T-helper 17 cell (primary cell): ENCODE measurements at regions not wholly inside any gene's neighbourhood (a gene's known extent, or its start where the extent isn't known, plus 50 kb on each side); places are given as distances from the start of the nearest gene placed in this dataset.
"Not testable (repeated sequence)": the region's sequence is repeated elsewhere in the genome, so short reads cannot be mapped to it uniquely, and the experiment has no call there.

Source experiments
- ATAC-seq: fragments of 150-1000 bp; cut with Tn5 transposase; 2 replicates; pipeline ENCODE4 v1.10.0; 2021; ENCODE audit warnings: mild to moderate bottlenecking, moderate library complexity
- DNase-seq, 3 donors: peaks; one replicate each; pipeline versions ENCODE4 v3.0.0 to v3.0.0-alpha.2; 2020 to 2021
- H3K9me3 ChIP-seq: one replicate; pipeline ENCODE4 v1.7.0; 2013; ENCODE audit warnings: low read length, mild to moderate bottlenecking; ENCODE audit not compliant: control insufficient read depth, poor library complexity, severe bottlenecking
- H3K27ac Mint-ChIP-seq: one replicate; pipeline ENCODE4 v1.8.0; 2022; ENCODE audit warnings: mild to moderate bottlenecking, moderate library complexity, mixed read lengths
- H3K27me3 Mint-ChIP-seq: one replicate; pipeline ENCODE4 v1.8.0; 2022; ENCODE audit warnings: mixed read lengths
- H3K36me3 Mint-ChIP-seq: one replicate; pipeline ENCODE4 v1.8.0; 2022; ENCODE audit warnings: low read depth, mixed read lengths
- H3K4me1 Mint-ChIP-seq: one replicate; pipeline ENCODE4 v1.8.0; 2022; ENCODE audit warnings: mild to moderate bottlenecking, mixed read lengths
- H3K4me3 Mint-ChIP-seq: one replicate; pipeline ENCODE4 v1.8.0; 2022; ENCODE audit warnings: mild to moderate bottlenecking, moderate library complexity, mixed read lengths

DNA sequence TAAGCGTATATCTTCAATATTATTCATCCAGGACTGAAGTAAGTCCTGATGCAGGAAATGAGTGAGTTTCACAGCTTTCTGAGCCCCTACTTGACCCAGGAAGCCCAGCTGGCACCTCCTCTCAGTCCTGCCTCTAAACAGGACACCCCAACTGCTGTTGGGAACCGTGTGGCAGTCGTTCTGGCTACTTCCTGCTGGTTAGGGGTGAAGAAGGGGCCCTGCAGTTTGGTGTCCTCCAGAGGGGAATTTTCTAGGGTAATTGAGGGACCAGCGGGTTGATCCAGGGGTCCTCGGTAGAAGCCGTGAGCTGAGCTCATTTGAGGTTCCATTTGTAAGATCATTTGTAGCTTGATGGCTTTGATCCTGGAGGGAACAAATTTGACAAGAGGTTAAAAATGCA, 253.2 kb upstream of the MBL2 start:
- H3K36me3 Mint-ChIP-seq, H3K4me1 Mint-ChIP-seq, ATAC-seq, H3K27ac Mint-ChIP-seq, H3K27me3 Mint-ChIP-seq, H3K4me3 Mint-ChIP-seq, H3K9me3 ChIP-seq, DNase-seq: not testable (repeated sequence)

GRCh38 chr10:53025172-53025711, 252.7 kb upstream of the MBL2 start:
- ATAC-seq: no peak
- no peaks in the 10 kb centered on the region for H3K9me3 ChIP-seq
- H3K36me3 Mint-ChIP-seq: no peaks in the 10 kb centered on the region
- no peaks in the 10 kb centered on the region for H3K4me1 Mint-ChIP-seq
- no peak for DNase-seq
- no peak overlapping the region for H3K27ac Mint-ChIP-seq
- no peaks in the 10 kb centered on the region for H3K27me3 Mint-ChIP-seq
- no peak overlapping the region for H3K4me3 Mint-ChIP-seq

DNA sequence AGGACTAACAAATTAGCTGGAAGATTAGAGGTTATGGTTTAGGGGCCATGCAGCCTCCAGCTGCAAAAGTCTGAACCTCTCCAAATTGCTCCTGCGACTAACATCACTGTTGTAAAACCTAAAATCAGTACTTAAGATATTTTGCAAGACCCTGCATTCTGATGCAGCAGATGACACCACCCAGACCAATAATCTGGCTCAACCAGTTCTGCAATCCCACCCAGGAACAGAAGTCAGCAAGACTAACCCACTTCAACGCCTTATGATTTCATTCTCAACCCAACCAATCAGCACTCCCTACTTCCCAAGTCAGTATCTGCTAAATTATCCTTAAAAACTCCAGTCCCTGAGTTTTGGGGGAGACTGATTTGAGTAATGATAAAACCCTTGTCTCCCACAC, 250.8 kb upstream of the MBL2 start:
- no peak for ATAC-seq
- DNase-seq: no peak
- no peak overlapping the region for H3K4me3 Mint-ChIP-seq
- no peaks in the 10 kb centered on the region for H3K36me3 Mint-ChIP-seq
- H3K27ac Mint-ChIP-seq: no peak overlapping the region
- H3K9me3 ChIP-seq: no peaks in the 10 kb centered on the region
- H3K4me1 Mint-ChIP-seq: no peaks in the 10 kb centered on the region
- no peaks in the 10 kb centered on the region for H3K27me3 Mint-ChIP-seq

- Mint-ChIP-seq H3K27me3 (no peaks in the 10 kb centered on the region), H3K36me3 (no peaks in the 10 kb centered on the region)
- ATAC-seq: no peak
Observed at GRCh38 chr10:53022611-53023088, 250.1 kb upstream of the MBL2 start.

GRCh38 chr10:53013201-53013810, 240.7 kb upstream of the MBL2 start:
- no peaks in the 10 kb centered on the region for H3K36me3 Mint-ChIP-seq
- DNase-seq (no peak), ATAC-seq (no peak)
- H3K9me3 ChIP-seq: no peaks in the 10 kb centered on the region
- no peaks in the 10 kb centered on the region for H3K27me3 Mint-ChIP-seq
- H3K27ac Mint-ChIP-seq: no peak overlapping the region
- no peaks in the 10 kb centered on the region for H3K4me1 Mint-ChIP-seq
- no peak overlapping the region for H3K4me3 Mint-ChIP-seq

More at GRCh38 chr10:53022611-53023088, 250.1 kb upstream of the MBL2 start:
- DNase-seq: no peak
- no peaks in the 10 kb centered on the region for H3K4me1 Mint-ChIP-seq
- no peaks in the 10 kb centered on the region for H3K9me3 ChIP-seq
- no peak overlapping the region for H3K27ac Mint-ChIP-seq
- no peak overlapping the region for H3K4me3 Mint-ChIP-seq

DNA sequence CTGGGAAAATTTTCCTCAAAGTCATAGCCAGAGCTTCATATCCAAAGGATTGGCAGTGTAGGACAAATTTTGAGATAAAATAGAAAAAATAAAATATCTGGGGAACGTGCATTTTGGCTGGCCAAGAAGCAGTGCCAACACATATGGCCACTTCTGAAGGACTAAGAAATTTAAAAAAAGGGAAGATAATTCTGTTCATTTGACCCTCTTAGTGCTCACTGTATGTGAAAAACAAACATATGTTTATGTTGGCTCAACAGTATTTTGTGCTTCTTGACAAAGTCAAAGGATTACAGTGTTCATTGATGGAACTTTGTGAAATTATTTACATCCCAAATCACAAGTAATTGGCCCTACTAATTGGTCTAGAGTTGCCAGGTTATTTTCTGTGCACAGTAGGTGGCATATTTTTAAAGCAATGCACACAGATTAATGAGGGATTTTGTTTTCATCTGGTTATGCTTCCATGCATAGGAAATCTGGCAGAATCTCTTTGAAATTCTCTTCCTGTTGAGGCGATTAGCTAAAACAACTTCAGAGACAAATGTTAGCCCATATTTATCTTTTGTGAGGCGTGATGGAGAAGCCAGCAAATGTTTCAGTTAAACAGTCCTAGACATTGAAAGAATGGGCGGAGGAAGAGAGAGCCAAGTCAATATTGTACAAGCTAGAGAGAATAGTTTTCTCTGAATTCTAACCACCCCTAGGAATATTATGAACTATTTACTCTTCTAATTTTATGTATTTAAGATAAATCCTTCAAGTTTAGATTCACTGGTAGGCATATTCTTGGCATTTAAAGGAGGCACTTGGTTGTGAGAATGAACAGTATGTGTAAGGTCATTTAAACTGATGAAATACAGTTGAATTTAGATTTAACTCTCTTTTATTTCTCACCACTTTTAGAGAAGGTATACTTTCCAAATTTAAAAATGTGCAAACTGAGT, 237.7 kb upstream of the MBL2 start:
- Mint-ChIP-seq H3K4me3 (no peak overlapping the region), H3K27ac (no peak overlapping the region), H3K36me3 (no peaks in the 10 kb centered on the region), H3K4me1 (no peaks in the 10 kb centered on the region), H3K27me3 (no peaks in the 10 kb centered on the region)
- DNase-seq (no peak), ATAC-seq (no peak)
- H3K9me3 ChIP-seq: no peaks in the 10 kb centered on the region

- Mint-ChIP-seq H3K4me3 (no peak overlapping the region), H3K36me3 (no peaks in the 10 kb centered on the region), H3K27ac (no peak overlapping the region), H3K27me3 (no peaks in the 10 kb centered on the region), H3K4me1 (no peaks in the 10 kb centered on the region)
- ATAC-seq: no peak
- DNase-seq: no peak
- no peaks in the 10 kb centered on the region for H3K9me3 ChIP-seq
Observed at GRCh38 chr10:53007527-53007842, 234.9 kb upstream of the MBL2 start.

GRCh38 chr10:53006663-53007526, 234.3 kb upstream of the MBL2 start:
- Mint-ChIP-seq H3K27ac (no peak overlapping the region), H3K4me1 (no peaks in the 10 kb centered on the region), H3K27me3 (no peaks in the 10 kb centered on the region), H3K4me3 (no peak overlapping the region), H3K36me3 (no peaks in the 10 kb centered on the region)
- no peak for ATAC-seq
- H3K9me3 ChIP-seq: no peaks in the 10 kb centered on the region
- DNase-seq: no peak

DNA sequence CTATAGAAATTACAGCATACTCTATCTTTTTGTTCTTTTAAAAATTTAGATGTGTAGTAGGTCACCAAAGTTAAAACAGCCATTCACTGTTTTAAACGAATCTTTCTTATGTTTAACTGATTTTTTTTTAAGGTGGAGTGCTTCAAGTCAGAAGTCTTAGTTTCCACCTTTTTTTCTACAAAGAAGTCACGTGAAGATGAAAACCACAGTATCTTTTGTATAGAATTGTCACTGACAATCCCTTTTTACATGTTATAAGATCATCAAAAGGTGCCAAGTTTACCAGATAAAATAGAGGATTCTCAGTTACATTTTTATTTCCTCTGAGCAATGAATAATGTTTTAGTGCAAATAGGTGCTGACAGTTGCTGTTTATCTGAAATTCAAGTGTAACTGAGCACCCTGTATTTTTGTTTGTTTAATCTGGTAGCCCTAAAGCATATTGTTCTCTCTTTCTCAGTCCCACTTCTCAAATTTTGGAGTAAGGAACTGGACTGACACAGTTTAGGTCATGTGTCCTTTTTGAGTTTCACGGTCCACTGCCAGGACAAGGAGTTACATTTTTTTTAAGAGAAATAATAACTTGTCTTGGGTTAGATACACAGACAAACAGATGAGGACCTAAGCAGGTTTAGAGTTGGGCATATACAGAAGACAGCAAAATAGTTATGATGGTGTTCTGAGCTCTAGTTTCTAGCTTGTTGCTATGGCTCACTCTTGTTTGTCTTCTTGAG, 233.2 kb upstream of the MBL2 start:
- ATAC-seq (no peak), DNase-seq (no peak)
- no peaks in the 10 kb centered on the region for H3K27me3 Mint-ChIP-seq
- no peaks in the 10 kb centered on the region for H3K36me3 Mint-ChIP-seq
- no peaks in the 10 kb centered on the region for H3K9me3 ChIP-seq
- no peak overlapping the region for H3K4me3 Mint-ChIP-seq
- H3K27ac Mint-ChIP-seq: no peak overlapping the region
- no peaks in the 10 kb centered on the region for H3K4me1 Mint-ChIP-seq

GRCh38 chr10:53003094-53003493, 230.5 kb upstream of the MBL2 start:
- no peaks in the 10 kb centered on the region for H3K27me3 Mint-ChIP-seq
- no peaks in the 10 kb centered on the region for H3K36me3 Mint-ChIP-seq
- ATAC-seq (no peak), DNase-seq (no peak)
- no peak overlapping the region for H3K27ac Mint-ChIP-seq
- no peaks in the 10 kb centered on the region for H3K4me1 Mint-ChIP-seq
- H3K4me3 Mint-ChIP-seq: no peak overlapping the region
- no peaks in the 10 kb centered on the region for H3K9me3 ChIP-seq

DNA sequence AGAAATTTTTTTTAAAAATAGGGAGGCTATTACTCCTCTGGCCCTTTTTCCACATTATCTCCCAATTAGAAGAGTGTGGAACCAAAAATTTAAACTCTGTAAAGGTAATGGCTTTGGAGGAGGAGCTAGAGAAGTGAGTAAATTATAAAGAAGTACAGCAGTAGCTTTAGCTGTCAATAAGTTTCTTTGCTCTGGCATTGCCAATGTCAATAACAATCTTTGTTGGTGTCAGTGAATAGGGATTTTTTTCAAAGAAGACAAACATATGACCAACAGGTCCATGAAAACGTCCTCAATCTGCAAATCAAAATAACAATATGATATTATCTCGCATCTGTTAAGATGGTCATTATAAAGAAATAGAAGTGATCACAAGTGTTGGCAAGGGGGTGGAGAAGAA, 227.1 kb upstream of the MBL2 start:
- ATAC-seq (no peak), DNase-seq (no peak)
- Mint-ChIP-seq H3K4me3 (no peak overlapping the region), H3K27ac (no peak overlapping the region), H3K4me1 (no peaks in the 10 kb centered on the region), H3K36me3 (no peaks in the 10 kb centered on the region), H3K27me3 (no peaks in the 10 kb centered on the region)
- no peaks in the 10 kb centered on the region for H3K9me3 ChIP-seq

DNA sequence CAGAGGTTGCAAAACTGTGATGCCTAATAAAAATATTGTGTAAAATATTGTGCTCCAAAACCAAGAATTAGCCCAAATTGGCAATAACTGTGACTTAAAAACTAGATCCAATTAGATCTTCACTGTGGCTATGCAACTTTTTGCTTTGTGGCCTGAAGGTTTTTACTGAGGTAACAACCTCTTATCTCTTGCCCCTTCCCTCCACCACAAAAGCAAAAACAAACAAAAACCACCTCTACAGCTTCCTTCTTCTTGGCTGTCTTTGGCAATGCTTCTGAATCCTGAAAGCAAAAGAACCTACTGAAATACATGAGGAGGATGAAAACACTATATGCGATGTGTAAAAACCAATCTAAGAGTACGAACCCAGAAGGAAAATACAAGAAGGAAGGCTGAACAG, 226.7 kb upstream of the MBL2 start:
- H3K27ac Mint-ChIP-seq: no peak overlapping the region
- H3K4me1 Mint-ChIP-seq: no peaks in the 10 kb centered on the region
- DNase-seq (no peak), ATAC-seq (no peak)
- no peaks in the 10 kb centered on the region for H3K27me3 Mint-ChIP-seq
- H3K4me3 Mint-ChIP-seq: no peak overlapping the region
- H3K9me3 ChIP-seq: no peaks in the 10 kb centered on the region
- H3K36me3 Mint-ChIP-seq: no peaks in the 10 kb centered on the region
